CD4-positive, alpha-beta T cell (primary cell): ENCODE measurements at regions not wholly inside any gene's neighbourhood (a gene's known extent, or its start where the extent isn't known, plus 50 kb on each side); places are given as distances from the start of the nearest gene placed in this dataset.

Experiments used
- ATAC-seq: fragments of 200-7000 bp; cut with Tn5 transposase; one replicate; pipeline ENCODE4 v1.10.0; 2022; ENCODE audit warnings: mild to moderate bottlenecking; ENCODE audit not compliant: poor library complexity
- CTCF ChIA-PET: fragments of 350-600 bp; sonication (Branson Sonifier 250); formaldehyde crosslinking; loops from one replicate; lab custom pipeline; 2021; ENCODE audit warnings: antibody characterized with exemption, inconsistent platforms; lab: Charles Lee
- POLR2A ChIA-PET: fragments of 350-600 bp; sonication (Branson Sonifier 250); formaldehyde crosslinking; loops from one replicate; lab custom pipeline; 2021; ENCODE audit warnings: antibody characterized with exemption, inconsistent platforms; lab: Charles Lee
- DNase-seq, 14 experiments: peaks; one replicate each; pipeline ENCODE4 v3.0.0-alpha.2; 2013 to 2020; ENCODE audit warnings: mixed read lengths in 2 of 14
- H3K27ac ChIP-seq, 2 donors: one replicate each; pipeline versions ENCODE4 v1.5.1 to v1.7.0; 2013; ENCODE audit warnings: low read length in 2 of 2, low read depth in 1 of 2, mild to moderate bottlenecking in 1 of 2
- H3K27me3 ChIP-seq, 2 experiments: 1 replicate in 1 of 2; 2 replicates in 1 of 2; pipeline versions ENCODE4 v1.6.1 to v1.7.0; 2013; ENCODE audit warnings: low read length in 2 of 2, control low read depth in 1 of 2, mild to moderate bottlenecking in 1 of 2, moderate library complexity in 1 of 2; ENCODE audit not compliant: insufficient read depth in 2 of 2, control insufficient read depth in 1 of 2
- H3K36me3 ChIP-seq: one replicate; pipeline ENCODE4 v1.6.1; 2013; ENCODE audit warnings: low read length, control low read depth; ENCODE audit not compliant: insufficient read depth
- H3K4me1 ChIP-seq: one replicate; pipeline ENCODE4 v1.6.1; 2013; ENCODE audit warnings: low read length, control low read depth; ENCODE audit not compliant: insufficient read depth
- H3K4me3 ChIP-seq: one replicate; pipeline ENCODE4 v1.5.1; 2013; ENCODE audit warnings: mild to moderate bottlenecking, low read length, moderate library complexity
- H3K9me3 ChIP-seq, 2 experiments: 1 replicate in 1 of 2; 2 replicates in 1 of 2; pipeline versions ENCODE4 v1.6.1 to v1.7.0; 2013; ENCODE audit warnings: low read length in 2 of 2, mild to moderate bottlenecking in 2 of 2, control low read depth in 1 of 2, moderate library complexity in 1 of 2; ENCODE audit not compliant: control insufficient read depth in 1 of 2, insufficient read depth in 1 of 2
- H3K27ac Mint-ChIP-seq: one replicate; pipeline ENCODE4 v1.8.0; 2020; ENCODE audit warnings: mixed read lengths
- H3K27me3 Mint-ChIP-seq: one replicate; pipeline ENCODE4 v1.8.0; 2021; ENCODE audit warnings: mixed read lengths
- H3K36me3 Mint-ChIP-seq: one replicate; pipeline ENCODE4 v1.8.0; 2021; ENCODE audit warnings: low read depth, mixed read lengths
- H3K4me1 Mint-ChIP-seq: one replicate; pipeline ENCODE4 v1.8.0; 2021; ENCODE audit warnings: low read depth, mixed read lengths
- H3K4me3 Mint-ChIP-seq: one replicate; pipeline ENCODE4 v1.8.0; 2020; ENCODE audit warnings: mild to moderate bottlenecking, mixed read lengths
- H3K9me3 Mint-ChIP-seq: one replicate; pipeline ENCODE4 v1.8.0; 2020; ENCODE audit warnings: mixed read lengths
- CTCF ChIP-seq: fragments of 200-600 bp; IDR thresholded peaks from one replicate; pipeline ENCODE4 v1.8.0; 2022; ENCODE audit warnings: antibody characterized with exemption, mild to moderate bottlenecking
- intact Hi-C, 2 experiments: fragments of 100-400 bp; cut with DNase I in 1 of 2; cut with micrococcal nuclease in 1 of 2; formaldehyde crosslinking; loops; one replicate each; pipeline versions ENCODE4 v1.15.1 to v1.9.0; 2023 to 2025; cut with DNase I, micrococcal nuclease

DNA sequence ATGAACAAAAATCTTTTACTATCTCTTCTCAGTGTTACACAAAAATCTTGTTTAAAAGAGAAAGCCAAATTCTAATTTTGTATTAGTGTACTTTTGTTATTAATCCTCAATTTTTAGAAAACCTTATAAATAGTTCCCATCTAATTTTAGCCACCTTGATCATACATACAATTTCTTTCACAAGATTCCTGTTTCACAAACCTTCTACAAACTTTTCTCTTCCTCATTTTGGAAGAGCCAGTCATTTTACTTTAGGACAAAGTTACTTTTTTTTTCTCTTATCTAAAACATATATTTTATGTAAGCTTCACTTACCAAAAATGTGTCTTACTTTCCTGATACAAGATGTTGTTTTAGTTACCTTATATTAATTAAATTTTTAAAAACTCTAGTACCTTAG lies 161.3 kb downstream of the YIPF5 start:
- Histone ChIP-seq H3K27me3 (no peaks in the 10 kb centered on the region), H3K4me1 (no peaks in the 10 kb centered on the region), H3K36me3 (no peaks in the 10 kb centered on the region), H3K4me3 (no peak overlapping the region), H3K27ac (no peak overlapping the region), H3K9me3 (no peaks in the 10 kb centered on the region)
- H3K27me3 Mint-ChIP-seq, result peaks cover 5% of the 10 kb centered on the region
- peaks cover 5% of the 10 kb centered on the region for H3K9me3 Mint-ChIP-seq
- no peaks in the 10 kb centered on the region for H3K4me1 Mint-ChIP-seq
- ATAC-seq (no peak), DNase-seq (no peak)
- no peaks in the 10 kb centered on the region for H3K36me3 Mint-ChIP-seq
- TF ChIP-seq CTCF, result no peak
- ChIA-PET CTCF (interaction anchor here (1.3 kb wide), 1 partner anchor 10 kb away, joined by 5 read pairs; no protein-coding TSS in a partner anchor), POLR2A (no interaction called here)
- intact Hi-C loops, result no loop called here
- no peak overlapping the region for H3K27ac Mint-ChIP-seq
- H3K4me3 Mint-ChIP-seq, result no peak overlapping the region

- Histone ChIP-seq H3K36me3 (no peaks in the 10 kb centered on the region), H3K4me3 (no peak overlapping the region), H3K27ac (no peak overlapping the region), H3K4me1 (no peaks in the 10 kb centered on the region), H3K9me3 (no peaks in the 10 kb centered on the region), H3K27me3 (no peaks in the 10 kb centered on the region)
- Mint-ChIP-seq H3K4me1 (peaks cover 5% of the 10 kb centered on the region), H3K27ac (no peak overlapping the region), H3K9me3 (peaks cover 5% of the 10 kb centered on the region), H3K27me3 (peaks cover 5% of the 10 kb centered on the region), H3K4me3 (no peak overlapping the region), H3K36me3 (no peaks in the 10 kb centered on the region)
- ChIA-PET POLR2A (no interaction called here), CTCF (no interaction called here)
- no peak for ATAC-seq
- no peak for TF ChIP-seq CTCF
- DNase-seq, result no peak
- intact Hi-C loops, result no loop called here
Observed at GRCh38 chr5:144011388-144011787, 159.1 kb downstream of the YIPF5 start.

- Mint-ChIP-seq H3K9me3 (peaks cover 5% of the 10 kb centered on the region), H3K4me3 (no peak overlapping the region), H3K36me3 (no peaks in the 10 kb centered on the region), H3K27me3 (peaks cover 5% of the 10 kb centered on the region), H3K4me1 (peaks cover 5% of the 10 kb centered on the region), H3K27ac (no peak overlapping the region)
- ChIA-PET CTCF (no interaction called here), POLR2A (no interaction called here)
- no peak overlapping the region for H3K27ac ChIP-seq
- no peaks in the 10 kb centered on the region for H3K4me1 ChIP-seq
- intact Hi-C loops, result no loop called here
- peaks cover 0 to 3% of the 10 kb centered on the region in 2 experiments for H3K27me3 ChIP-seq
- ATAC-seq (no peak), DNase-seq (no peak)
- no peak for TF ChIP-seq CTCF
- no peaks in the 10 kb centered on the region for H3K9me3 ChIP-seq
- no peak overlapping the region for H3K4me3 ChIP-seq
- H3K36me3 ChIP-seq, result no peaks in the 10 kb centered on the region
Observed at GRCh38 chr5:144013816-144014215, 156.6 kb downstream of the YIPF5 start.
